Activated gamma-delta T cell (primary cell): ENCODE measurements at regions not wholly inside any gene's neighbourhood (a gene's known extent, or its start where the extent isn't known, plus 50 kb on each side); places are given as distances from the start of the nearest gene placed in this dataset.

Experiments
- DNase-seq: peaks from one replicate; lab custom pipeline; 2025; lab: John Stamatoyannopoulos, UW

DNA sequence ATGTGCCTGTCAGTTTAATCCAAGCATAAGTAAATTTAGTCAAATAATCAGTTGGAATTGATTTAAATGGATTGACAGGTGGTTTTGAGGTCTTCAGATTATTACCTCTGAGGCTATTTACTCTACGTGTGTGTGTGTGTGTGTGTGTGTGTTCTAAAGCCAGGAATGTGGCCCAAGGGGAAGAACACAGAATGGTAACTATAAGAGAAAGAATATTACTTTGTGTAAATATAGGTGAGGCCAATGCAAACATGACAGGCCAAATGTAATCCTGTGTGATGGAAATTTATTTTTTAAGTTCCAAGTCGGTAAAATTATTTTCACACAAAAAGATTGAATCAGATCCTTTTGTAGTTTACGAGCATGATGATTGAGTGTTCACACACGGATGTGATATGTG, 390.0 kb downstream of the PLK2 start:
- DNase-seq = no peak

- peak; percentile 6 for DNase-seq
These were observed 390.7 kb downstream of the PLK2 start for GRCh38 chr5:58069016-58069705.

GRCh38 chr5:58066557-58066956, 393.3 kb downstream of the PLK2 start:
- no peak for DNase-seq

GRCh38 chr5:58066076-58066475, 393.8 kb downstream of the PLK2 start:
- no peak for DNase-seq

DNA sequence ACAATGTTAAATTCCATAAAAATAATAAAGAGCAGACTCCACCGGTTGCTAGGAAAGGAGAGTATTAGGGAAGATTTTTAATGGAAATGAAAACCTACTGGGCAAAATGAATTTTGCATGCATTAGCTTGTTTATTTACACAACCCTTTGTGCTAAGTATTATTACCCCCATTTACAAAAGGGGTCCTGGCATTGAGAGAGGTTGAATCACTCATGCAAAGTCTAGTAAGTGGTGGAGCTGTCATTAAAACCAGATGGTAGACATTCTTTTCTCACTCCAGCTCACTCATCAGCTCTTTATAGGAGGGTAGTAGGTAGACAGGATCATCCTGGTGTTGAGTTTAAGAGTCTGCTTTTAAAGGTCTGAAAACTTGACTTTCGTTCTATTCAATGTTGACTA, 395.1 kb downstream of the PLK2 start:
- no peak for DNase-seq

GRCh38 chr5:58060996-58061395, 398.9 kb downstream of the PLK2 start:
- no peak for DNase-seq

DNA sequence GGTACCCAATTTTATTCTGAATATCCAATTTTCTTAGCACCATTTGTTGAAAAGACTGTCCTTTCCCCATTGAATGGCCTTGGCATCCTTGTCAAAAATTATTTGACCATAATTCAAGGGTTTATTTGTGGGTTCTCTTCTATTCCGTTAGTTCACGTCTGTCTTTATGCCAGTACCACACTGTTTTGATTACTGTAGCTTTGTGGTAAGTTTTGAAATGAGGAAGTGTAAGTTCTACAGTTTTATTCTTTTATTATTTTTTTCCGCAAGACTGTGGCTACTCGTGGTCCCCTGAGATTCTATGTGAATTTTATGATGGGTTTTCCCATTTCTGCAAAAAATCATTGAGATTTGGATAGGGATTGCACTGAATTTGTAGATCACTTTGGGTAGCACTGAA, 402.6 kb downstream of the PLK2 start:
- DNase-seq = no peak

GRCh38 chr5:58056546-58056945, 403.3 kb downstream of the PLK2 start:
- DNase-seq = no peak

GRCh38 chr5:58054018-58054417, 405.9 kb downstream of the PLK2 start:
- DNase-seq = no peak

- no peak for DNase-seq
These were observed 410.9 kb downstream of the PLK2 start for GRCh38 chr5:58048954-58049353.

GRCh38 chr5:58048185-58048925, 411.5 kb downstream of the PLK2 start:
- no peak for DNase-seq

- DNase-seq = no peak
These were observed 413.5 kb downstream of the PLK2 start for GRCh38 chr5:58046371-58046770.

- no peak for DNase-seq
These were observed 415.7 kb downstream of the PLK2 start for GRCh38 chr5:58044166-58044565.

DNA sequence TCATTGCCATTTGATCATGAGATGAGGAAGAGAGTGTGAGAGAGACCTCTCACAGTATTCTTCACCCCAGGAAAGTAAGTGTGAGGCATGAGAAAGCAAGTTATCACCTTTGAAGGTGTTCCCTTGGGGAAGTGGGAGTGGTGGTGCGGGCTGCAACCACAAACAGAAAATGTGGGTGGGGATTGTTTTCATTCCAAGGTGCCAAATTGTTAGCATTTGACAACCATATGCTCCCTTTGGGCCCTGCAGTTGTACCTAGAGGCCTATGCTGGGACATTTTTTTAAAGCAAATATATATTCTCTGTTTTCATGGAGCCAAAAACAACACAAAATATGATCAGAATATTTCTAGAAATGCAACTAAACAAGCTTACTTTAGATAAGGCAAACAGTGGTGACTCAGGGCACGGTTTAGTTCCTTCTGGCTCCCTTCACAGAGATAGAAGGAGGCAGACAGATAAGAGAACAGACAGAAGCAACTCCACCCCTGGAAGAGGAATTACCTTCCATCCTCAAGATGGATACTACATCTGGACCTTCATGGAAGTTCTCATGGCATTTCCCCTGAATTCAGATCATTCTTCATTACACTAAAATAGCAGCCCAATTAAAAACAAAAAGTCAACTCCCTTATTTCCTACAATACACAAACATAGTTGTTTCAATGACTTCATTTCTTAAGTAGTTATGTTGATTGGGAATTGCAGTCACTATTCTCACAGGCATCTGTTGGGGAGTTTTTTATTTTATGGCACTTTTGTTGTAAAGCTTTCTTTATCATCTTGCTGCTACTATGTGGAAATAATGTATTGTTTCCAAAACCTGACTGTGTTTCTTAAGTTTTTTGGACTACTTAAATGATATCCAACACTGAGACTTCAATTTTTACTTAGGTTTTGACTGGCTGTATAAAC, 416.6 kb downstream of the PLK2 start:
- no peak for DNase-seq

DNA sequence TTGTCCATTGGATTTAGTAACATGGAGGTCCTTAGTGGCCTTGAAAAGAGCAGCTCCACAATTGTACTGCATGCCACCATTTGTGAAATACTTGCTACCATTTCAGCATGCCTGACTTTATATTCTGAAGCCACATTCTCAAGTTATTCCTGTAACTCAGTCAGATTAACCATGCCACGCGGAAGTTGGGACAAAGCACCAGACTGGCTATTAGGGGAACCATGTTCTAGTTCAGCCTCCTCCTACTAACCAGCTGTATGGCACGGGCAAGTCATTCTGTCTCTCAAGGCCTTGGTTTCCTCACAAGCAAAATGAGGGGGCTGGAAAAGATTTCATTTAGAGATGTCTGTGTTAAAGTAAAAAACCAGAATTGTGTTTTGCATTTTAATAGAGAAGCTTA, 418.0 kb downstream of the PLK2 start:
- DNase-seq = no peak

DNA sequence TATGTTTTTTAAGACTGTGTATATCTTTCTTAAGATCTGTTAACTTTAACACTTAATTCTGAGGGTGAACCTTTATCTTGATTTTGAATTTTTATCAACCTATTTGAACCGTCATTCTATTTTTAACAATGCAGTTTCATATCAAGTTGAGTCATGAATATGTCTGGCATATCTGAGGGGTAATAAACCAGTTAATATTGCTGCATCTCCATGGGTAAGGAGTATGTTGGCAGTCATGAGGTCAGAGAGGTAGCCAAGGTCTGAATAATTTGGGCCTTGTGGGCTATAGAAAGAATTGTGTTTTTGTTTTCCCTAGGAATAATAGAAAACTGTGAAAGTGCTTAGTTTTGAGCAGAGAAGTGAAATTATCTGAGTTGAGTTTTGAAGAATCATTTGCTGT, 419.0 kb downstream of the PLK2 start:
- DNase-seq = no peak

DNA sequence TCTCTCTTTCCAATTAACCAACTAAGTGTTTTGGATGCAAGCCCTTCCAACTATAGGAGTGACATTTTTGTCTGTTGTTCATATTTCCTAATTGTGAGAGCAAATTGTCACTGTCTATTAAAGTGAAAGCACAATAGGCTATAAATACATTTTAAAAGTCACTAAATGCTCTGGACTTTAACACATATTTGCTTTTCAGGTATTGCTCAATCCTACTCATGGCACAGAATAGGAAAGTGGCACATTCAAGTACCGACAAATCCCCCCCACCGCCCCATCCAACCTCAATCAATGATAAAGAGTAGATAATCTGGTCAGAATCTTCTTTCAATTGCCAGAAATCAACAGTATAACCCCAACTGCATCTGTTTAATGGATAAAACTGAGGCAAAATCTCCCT, 419.8 kb downstream of the PLK2 start:
- DNase-seq = no peak

- no peak for DNase-seq
These were observed 422.0 kb downstream of the PLK2 start for GRCh38 chr5:58037899-58038298.

GRCh38 chr5:58025809-58026208, 434.1 kb downstream of the PLK2 start:
- DNase-seq = no peak

GRCh38 chr5:58024151-58024550, 435.7 kb downstream of the PLK2 start:
- no peak for DNase-seq

GRCh38 chr5:58022055-58022454, 437.8 kb downstream of the PLK2 start:
- no peak for DNase-seq

- no peak for DNase-seq
These were observed 438.4 kb downstream of the PLK2 start for GRCh38 chr5:58021466-58021865.

DNA sequence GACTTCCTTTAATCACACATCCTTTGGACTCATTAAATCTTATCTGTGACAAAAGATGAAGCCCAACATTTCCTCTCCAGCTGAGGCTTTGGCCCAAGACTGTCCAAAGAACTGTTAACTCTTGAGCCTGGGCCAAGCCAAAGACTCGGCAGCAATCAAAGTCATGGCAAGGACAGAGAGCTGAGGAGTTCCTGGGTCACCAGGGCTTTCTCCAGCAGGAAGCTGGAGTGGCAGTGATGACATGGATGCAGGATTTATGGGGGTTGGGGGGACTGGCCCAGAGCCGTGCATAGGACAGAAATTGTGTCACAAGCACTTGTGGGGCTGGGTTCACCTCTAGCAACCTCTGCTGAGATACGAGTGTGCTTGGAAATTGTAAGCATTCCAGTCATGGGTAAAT, 440.3 kb downstream of the PLK2 start:
- no peak for DNase-seq
